Suprapubic skin (tissue), 3 donors: ENCODE measurements at regions not wholly inside any gene's neighbourhood (a gene's known extent, or its start where the extent isn't known, plus 50 kb on each side); places are given as distances from the start of the nearest gene placed in this dataset.

ENCODE experiments used
- CTCF ChIP-seq, 2 donors: fragments of 200-600 bp in 1 of 2; fragments of 450-650 bp in 1 of 2; sonication (generic) in 1 of 2; IDR thresholded peaks; one replicate each; pipeline ENCODE4 v1.5.1; 2016 to 2019; ENCODE audit warnings: antibody characterized with exemption in 2 of 2, mild to moderate bottlenecking in 1 of 2, moderate library complexity in 1 of 2
- POLR2A ChIP-seq, 2 donors: fragments of 450-650 bp; IDR thresholded peaks; one replicate each; pipeline ENCODE4 v1.6.1; 2017; ENCODE audit warnings: antibody characterized with exemption in 2 of 2, mild to moderate bottlenecking in 2 of 2, moderate library complexity in 2 of 2

- no peak for TF ChIP-seq POLR2A (IDR thresholded peaks at IDR 0.05)
- no peak for TF ChIP-seq CTCF (IDR thresholded peaks at IDR 0.05)
Measured at GRCh38 chr7:25770235-25770634, 381.8 kb upstream of the NFE2L3 start.
